NCI-H524 (cell line): ENCODE measurements at regions not wholly inside any gene's neighbourhood (a gene's known extent, or its start where the extent isn't known, plus 50 kb on each side); places are given as distances from the start of the nearest gene placed in this dataset.

Experiments
- DNase-seq, 2 experiments: peaks; one replicate each; lab custom pipeline; 2025; lab: John Stamatoyannopoulos, UW

GRCh38 chr2:150977296-150977695, 284.4 kb downstream of the RBM43 start:
- DNase-seq: no peak

DNA sequence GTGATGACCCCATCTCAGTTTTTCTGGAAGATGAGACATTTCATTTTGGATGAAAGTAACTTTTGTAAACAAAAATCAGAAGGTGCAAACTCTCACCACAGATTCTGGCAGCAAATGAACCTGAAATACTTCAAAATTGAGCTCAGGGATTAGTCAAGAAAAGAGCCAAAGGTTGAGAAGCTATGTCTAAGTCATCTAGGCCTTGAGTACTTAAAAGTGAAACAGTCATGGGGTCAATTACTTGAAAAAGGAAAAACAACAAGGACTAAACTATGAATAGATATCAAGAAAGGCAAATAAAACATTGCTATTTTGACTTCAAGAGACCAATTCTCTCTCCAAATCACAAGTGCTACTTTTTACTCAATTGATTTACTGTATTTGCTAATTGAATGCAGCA, 285.1 kb downstream of the RBM43 start:
- DNase-seq: no peak

GRCh38 chr2:150974864-150975263, 286.8 kb downstream of the RBM43 start:
- DNase-seq: no peak

DNA sequence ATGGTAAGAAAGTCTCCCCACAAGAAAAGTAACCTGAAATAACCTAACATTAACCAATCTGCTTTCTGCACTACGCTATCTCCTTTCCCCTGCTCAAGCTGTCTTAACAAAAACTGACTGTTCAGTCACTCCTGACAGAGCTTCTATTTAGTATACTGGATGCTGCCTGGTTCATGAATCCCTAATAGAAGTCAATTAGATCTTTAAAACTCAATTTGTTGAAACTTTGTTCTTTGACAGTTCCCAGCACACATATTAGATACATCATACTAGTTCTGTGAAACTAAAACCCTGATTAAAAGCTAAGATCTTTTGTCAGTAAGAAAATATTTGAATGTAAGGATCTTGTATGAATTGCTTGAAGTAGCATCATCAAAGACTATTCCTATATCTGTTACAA, 287.4 kb downstream of the RBM43 start:
- DNase-seq: no peak

DNA sequence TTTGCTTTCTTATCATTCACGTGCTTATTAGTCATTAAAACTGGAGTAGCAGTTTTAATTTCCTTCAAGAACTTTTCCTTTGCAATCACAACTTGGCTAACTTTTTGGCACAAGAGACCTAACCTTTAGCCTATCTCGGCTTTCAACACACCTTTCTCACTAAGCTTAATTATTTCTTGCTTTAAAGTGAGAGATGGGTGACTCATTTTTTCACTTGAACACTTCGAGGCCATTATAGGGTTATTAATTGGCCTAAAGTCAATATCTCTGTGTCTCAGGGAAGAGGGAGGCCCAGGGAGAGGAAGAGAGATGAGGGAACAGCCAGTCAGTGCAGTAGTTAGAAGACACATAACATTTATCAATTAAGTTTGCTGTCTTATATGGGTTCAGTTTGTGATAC, 289.8 kb downstream of the RBM43 start:
- DNase-seq: no peak

- DNase-seq: no peak
Measured at GRCh38 chr2:150963336-150963735, 298.3 kb downstream of the RBM43 start.

DNA sequence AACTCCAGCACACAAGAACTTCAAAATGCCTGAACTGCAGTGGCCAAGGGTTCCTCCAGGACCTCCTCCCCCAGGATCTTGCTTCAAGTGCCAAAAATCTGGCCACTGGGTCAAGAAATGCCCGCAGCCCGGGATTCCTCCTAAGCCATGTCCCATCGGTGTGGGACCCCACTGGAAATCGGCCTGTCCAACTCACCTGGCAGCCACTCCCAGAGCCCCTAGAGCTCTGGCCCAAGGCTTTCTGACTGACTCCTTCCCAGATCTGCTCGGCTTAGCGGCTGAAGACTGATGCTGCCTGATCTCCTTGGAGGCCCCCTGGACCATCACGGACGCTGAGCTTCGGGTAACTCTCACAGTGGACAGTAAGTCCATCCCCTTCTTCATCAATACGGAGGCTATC, 306.4 kb downstream of the RBM43 start:
- DNase-seq: no peak

GRCh38 chr2:150946831-150947230, 314.8 kb downstream of the RBM43 start:
- DNase-seq: no peak

DNA sequence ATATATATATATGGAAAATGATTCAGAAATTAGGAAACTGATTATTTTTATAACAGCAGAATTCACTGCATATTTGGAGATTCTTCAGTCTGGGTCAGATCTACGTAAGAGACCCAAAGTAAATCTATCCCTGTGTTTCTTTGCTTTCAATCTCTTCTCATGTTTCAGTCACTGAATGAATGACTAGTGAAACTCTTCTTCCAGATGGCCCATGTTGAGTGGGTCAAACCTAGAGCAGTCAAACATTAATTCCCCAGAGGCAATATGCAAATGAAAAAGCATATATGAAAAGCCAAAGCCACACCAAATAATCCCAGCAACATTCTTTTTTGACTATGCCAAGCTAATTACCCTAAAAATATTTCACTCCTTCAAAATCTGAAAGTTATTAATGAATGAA, 317.3 kb downstream of the RBM43 start:
- DNase-seq: peak; percentile 36 to 88

DNA sequence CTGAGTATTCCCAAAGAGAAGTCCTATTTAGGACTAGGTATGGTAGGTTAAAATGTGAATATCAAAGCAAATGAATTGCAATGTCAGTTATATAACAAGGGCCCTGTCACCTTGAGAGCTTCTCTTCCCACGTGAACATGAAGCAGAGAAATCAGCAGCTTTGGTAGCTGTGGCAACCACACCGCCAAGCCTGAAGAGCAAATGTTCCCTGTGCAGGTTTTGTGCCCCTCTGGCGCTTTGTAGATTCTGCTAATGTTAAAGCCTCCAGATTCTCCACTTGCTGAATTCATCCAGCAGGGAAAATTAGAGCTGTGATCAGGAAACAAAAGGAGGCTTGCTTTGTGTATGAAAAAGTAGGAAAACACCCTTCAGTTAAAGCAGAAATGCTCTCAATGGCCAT, 322.6 kb downstream of the RBM43 start:
- DNase-seq: no peak

DNA sequence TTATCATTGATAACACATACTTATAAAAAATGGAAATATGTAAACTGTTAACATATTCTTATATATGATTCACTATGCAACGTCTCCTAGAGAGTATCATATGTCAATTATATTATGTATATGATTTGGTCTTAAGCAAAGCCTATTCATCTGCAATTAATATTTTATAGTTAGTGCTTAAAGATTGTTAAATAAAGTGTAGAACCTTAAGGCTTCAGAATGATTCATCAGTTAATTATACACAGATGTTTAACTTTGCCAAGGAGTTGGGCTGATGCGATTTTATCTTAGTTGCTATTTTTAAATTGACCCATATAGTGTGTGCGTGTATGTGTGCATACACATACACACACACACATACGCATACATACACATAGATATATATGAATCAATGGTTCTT, 323.1 kb downstream of the RBM43 start:
- DNase-seq: no peak

GRCh38 chr2:150937030-150937429, 324.6 kb downstream of the RBM43 start:
- no peak for DNase-seq

- no peak for DNase-seq
Measured at GRCh38 chr2:150931451-150931850, 330.2 kb downstream of the RBM43 start.

GRCh38 chr2:150925611-150926010, 336.1 kb downstream of the RBM43 start:
- no peak for DNase-seq

DNA sequence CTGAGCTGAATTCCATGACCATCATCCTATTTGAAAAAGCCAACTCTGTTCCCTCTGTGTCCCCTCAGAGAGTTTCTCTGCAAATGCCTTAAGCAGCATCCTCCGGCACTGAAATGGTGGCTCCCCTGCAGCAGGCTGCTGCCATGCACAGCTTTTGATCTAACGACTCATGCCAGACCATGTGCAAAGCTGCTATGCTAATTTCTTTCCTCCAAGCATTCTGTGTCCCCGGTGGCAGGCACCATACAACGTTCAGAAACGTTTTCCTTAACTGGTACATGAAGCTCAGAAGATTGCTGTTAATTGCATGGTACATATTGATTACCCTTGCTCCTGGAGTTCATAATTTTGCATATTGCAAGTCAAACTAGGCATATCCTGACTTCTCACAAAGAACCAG, 336.8 kb downstream of the RBM43 start:
- DNase-seq: no peak

- no peak for DNase-seq
Measured at GRCh38 chr2:150919901-150920300, 341.8 kb downstream of the RBM43 start.

GRCh38 chr2:150917961-150918713, 343.5 kb downstream of the RBM43 start:
- DNase-seq: peak in 1 of 2 experiments; percentile 5

- DNase-seq: peak in 1 of 2 experiments; percentile 70
Measured at GRCh38 chr2:150916467-150917396, 344.9 kb downstream of the RBM43 start.

DNA sequence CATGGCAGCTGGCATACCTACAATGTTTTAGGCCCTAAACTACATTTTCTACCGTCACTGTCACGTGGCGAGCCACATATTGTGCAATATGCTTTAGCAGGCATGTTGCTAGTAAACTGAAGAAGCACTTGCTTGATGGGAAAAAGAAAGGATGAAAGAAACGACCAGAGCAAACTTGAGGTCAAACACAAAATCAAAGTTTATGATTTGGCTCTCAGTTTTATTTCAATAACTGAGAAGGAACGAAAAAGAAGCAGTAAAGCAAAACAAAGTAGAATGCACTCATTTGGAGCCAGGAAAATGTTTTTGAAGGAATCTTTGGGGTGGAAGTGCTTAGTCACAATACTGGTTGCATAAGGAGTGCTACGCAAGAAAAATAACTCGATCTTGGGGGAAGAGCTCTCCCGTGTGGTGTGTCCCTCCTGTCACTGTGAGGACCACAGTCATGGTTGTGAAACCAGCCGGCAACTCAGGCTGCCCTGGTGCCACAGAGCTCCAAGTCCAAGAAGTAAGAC, 349.8 kb downstream of the RBM43 start:
- peak in 1 of 2 experiments; percentile 10 for DNase-seq

- no peak for DNase-seq
Measured at GRCh38 chr2:150909613-150910012, 352.1 kb downstream of the RBM43 start.

- DNase-seq: no peak
Measured at GRCh38 chr2:150909090-150909489, 352.6 kb downstream of the RBM43 start.

DNA sequence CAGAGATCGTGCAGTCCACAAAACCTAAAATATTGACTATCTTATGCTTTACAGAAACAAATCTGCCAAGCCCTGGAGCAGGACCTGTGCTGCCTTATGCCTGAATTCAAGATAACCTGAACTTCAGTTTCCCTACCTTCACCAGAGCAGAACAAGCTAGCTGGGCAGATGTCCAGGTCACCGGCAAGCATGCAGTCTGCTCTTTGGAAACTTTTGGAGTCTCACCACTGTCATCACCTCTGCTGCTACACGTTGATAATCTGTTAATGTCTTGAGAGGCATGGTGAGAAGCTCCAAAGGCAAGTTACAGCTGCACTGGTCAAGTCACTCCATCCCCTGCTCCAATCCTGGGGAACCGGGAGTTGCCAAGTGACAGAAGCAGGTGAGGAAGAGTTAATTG, 354.2 kb downstream of the RBM43 start:
- DNase-seq: no peak

GRCh38 chr2:150903461-150903860, 358.2 kb downstream of the RBM43 start:
- no peak for DNase-seq
